DND-41 (cell line): ENCODE measurements at regions not wholly inside any gene's neighbourhood (a gene's known extent, or its start where the extent isn't known, plus 50 kb on each side); places are given as distances from the start of the nearest gene placed in this dataset.

Source experiments
- ATAC-seq: fragments of 200-7000 bp; cut with Tn5 transposase; 3 replicates; pipeline ENCODE4 v1.9.1; 2021; ENCODE audit warnings: low read depth; ENCODE audit not compliant: insufficient read depth
- DNase-seq: peaks from one replicate; pipeline ENCODE4 v3.0.0-alpha.2; 2020
- H2AFZ ChIP-seq: 2 replicates; pipeline ENCODE4 v1.6.0; 2012; ENCODE audit warnings: low read depth, low read length
- H3K27ac ChIP-seq: 2 replicates; pipeline ENCODE4 v1.5.1; 2012; ENCODE audit warnings: low read length, inconsistent platforms
- H3K27me3 ChIP-seq: fragments of 200-600 bp; sonication (generic); 2 replicates; pipeline ENCODE4 v1.6.0; 2012; ENCODE audit warnings: low read length, mild to moderate bottlenecking, inconsistent platforms; ENCODE audit not compliant: insufficient read depth, poor library complexity
- H3K36me3 ChIP-seq: 2 replicates; pipeline ENCODE4 v1.5.1; 2012; ENCODE audit warnings: low read length, inconsistent platforms; ENCODE audit not compliant: insufficient read depth
- H3K4me1 ChIP-seq: 2 replicates; pipeline ENCODE4 v1.5.1; 2012; ENCODE audit warnings: mild to moderate bottlenecking, low read length; ENCODE audit not compliant: insufficient read depth
- H3K4me2 ChIP-seq: 2 replicates; pipeline ENCODE4 v1.6.0; 2012; ENCODE audit warnings: mild to moderate bottlenecking, moderate library complexity, low read length, inconsistent platforms; ENCODE audit not compliant: insufficient read depth
- H3K4me3 ChIP-seq, 2 experiments: fragments of 200-600 bp in 1 of 2; shearing (Covaris generic) in 1 of 2; 2 replicates each; pipeline ENCODE4 v1.5.1; 2012 to 2016; ENCODE audit warnings: inconsistent platforms in 2 of 2, low read length in 2 of 2, mild to moderate bottlenecking in 2 of 2, low read depth in 1 of 2, moderate library complexity in 1 of 2
- H3K79me2 ChIP-seq: 2 replicates; pipeline ENCODE4 v1.6.0; 2012; ENCODE audit warnings: low read length, inconsistent platforms; ENCODE audit not compliant: insufficient read depth
- H3K9ac ChIP-seq: 2 replicates; pipeline ENCODE4 v1.6.0; 2012; ENCODE audit warnings: low read depth, mild to moderate bottlenecking, inconsistent platforms, low read length, moderate library complexity
- H3K9me3 ChIP-seq: 2 replicates; pipeline ENCODE4 v1.5.1; 2012; ENCODE audit warnings: low read length, moderate library complexity, mild to moderate bottlenecking, inconsistent platforms; ENCODE audit not compliant: insufficient read depth, severe bottlenecking
- H4K20me1 ChIP-seq: 2 replicates; pipeline ENCODE4 v1.6.0; 2012; ENCODE audit warnings: low read length; ENCODE audit not compliant: insufficient read depth
- CTCF ChIP-seq: IDR thresholded peaks from 2 replicates; pipeline ENCODE4 v1.5.1; 2012; ENCODE audit warnings: borderline replicate concordance, low read length, moderate library complexity, mild to moderate bottlenecking; ENCODE audit not compliant: poor library complexity, severe bottlenecking; ENCODE audit errors: extremely low read depth
- EZH2 ChIP-seq: IDR thresholded peaks from 3 replicates; pipeline ENCODE4 v1.6.1; 2012; ENCODE audit warnings: borderline replicate concordance, low read depth, mild to moderate bottlenecking, moderate library complexity, low read length, inconsistent platforms; ENCODE audit not compliant: severe bottlenecking

- Histone ChIP-seq H3K9me3 (no peaks in the 10 kb centered on the region), H3K36me3 (no peaks in the 10 kb centered on the region), H3K79me2 (no peaks in the 10 kb centered on the region), H3K4me1 (no peaks in the 10 kb centered on the region), H2AFZ (no peak overlapping the region), H3K4me3 (no peak overlapping the region), H3K9ac (no peak overlapping the region), H4K20me1 (no peaks in the 10 kb centered on the region), H3K4me2 (no peak overlapping the region), H3K27me3 (peaks cover 3% of the 10 kb centered on the region), H3K27ac (no peak overlapping the region)
- TF ChIP-seq CTCF, result no peak
- TF ChIP-seq EZH2, result no peak
- no peak for DNase-seq
- no peak for ATAC-seq
Measured at GRCh38 chr10:83934641-83935338, 204.5 kb upstream of the GHITM start.

GRCh38 chr10:83935339-83935736 lies 204.0 kb upstream of the GHITM start:
- no peak overlapping the region for H3K4me3 ChIP-seq
- no peak overlapping the region for H2AFZ ChIP-seq
- no peaks in the 10 kb centered on the region for H4K20me1 ChIP-seq
- no peak overlapping the region for H3K4me2 ChIP-seq
- DNase-seq, result no peak
- no peaks in the 10 kb centered on the region for H3K9me3 ChIP-seq
- no peaks in the 10 kb centered on the region for H3K79me2 ChIP-seq
- H3K9ac ChIP-seq, result no peak overlapping the region
- H3K36me3 ChIP-seq, result no peaks in the 10 kb centered on the region
- TF ChIP-seq CTCF (no peak), EZH2 (no peak)
- no peak for ATAC-seq
- peaks cover 3% of the 10 kb centered on the region for H3K27me3 ChIP-seq
- no peaks in the 10 kb centered on the region for H3K4me1 ChIP-seq
- no peak overlapping the region for H3K27ac ChIP-seq

GRCh38 chr10:83935911-83936310 lies 203.4 kb upstream of the GHITM start:
- no peak for TF ChIP-seq EZH2
- TF ChIP-seq CTCF, result no peak
- H3K9me3 ChIP-seq, result no peaks in the 10 kb centered on the region
- no peaks in the 10 kb centered on the region for H3K4me1 ChIP-seq
- no peak overlapping the region for H3K4me2 ChIP-seq
- ATAC-seq (no peak), DNase-seq (no peak)
- H4K20me1 ChIP-seq, result no peaks in the 10 kb centered on the region
- H2AFZ ChIP-seq, result no peak overlapping the region
- H3K27ac ChIP-seq, result no peak overlapping the region
- H3K79me2 ChIP-seq, result no peaks in the 10 kb centered on the region
- no peaks in the 10 kb centered on the region for H3K36me3 ChIP-seq
- H3K27me3 ChIP-seq, result peaks cover 3% of the 10 kb centered on the region
- no peak overlapping the region for H3K9ac ChIP-seq
- H3K4me3 ChIP-seq, result no peak overlapping the region

- ATAC-seq, result no peak
Measured at GRCh38 chr10:83937161-83937560, 202.1 kb upstream of the GHITM start.

More at GRCh38 chr10:83937161-83937560, 202.1 kb upstream of the GHITM start:
- Histone ChIP-seq H4K20me1 (no peaks in the 10 kb centered on the region), H3K4me1 (no peaks in the 10 kb centered on the region), H3K9ac (no peak overlapping the region), H2AFZ (no peak overlapping the region), H3K36me3 (no peaks in the 10 kb centered on the region), H3K27ac (no peak overlapping the region), H3K9me3 (no peaks in the 10 kb centered on the region), H3K4me2 (no peak overlapping the region), H3K27me3 (peaks cover 3% of the 10 kb centered on the region), H3K79me2 (no peaks in the 10 kb centered on the region), H3K4me3 (no peak overlapping the region)
- DNase-seq, result no peak
- TF ChIP-seq EZH2, result no peak
- no peak for TF ChIP-seq CTCF
